Fibroblast of villous mesenchyme (primary cell): ENCODE measurements at regions not wholly inside any gene's neighbourhood (a gene's known extent, or its start where the extent isn't known, plus 50 kb on each side); places are given as distances from the start of the nearest gene placed in this dataset.

ENCODE experiments used
- DNase-seq: peaks from one replicate; pipeline ENCODE4 v3.0.0-alpha.2; 2010; ENCODE audit warnings: low read depth
- H3K4me3 ChIP-seq: 2 replicates; pipeline ENCODE4 v1.5.1; 2011; ENCODE audit warnings: low read depth, mild to moderate bottlenecking, low read length
- TF ChIP-seq, protein P1 (sequence below): IDR thresholded peaks from 2 replicates; pipeline ENCODE4 v1.5.1; 2012; ENCODE audit warnings: low read depth, mild to moderate bottlenecking, low read length; ENCODE audit not compliant: insufficient read depth

DNA sequence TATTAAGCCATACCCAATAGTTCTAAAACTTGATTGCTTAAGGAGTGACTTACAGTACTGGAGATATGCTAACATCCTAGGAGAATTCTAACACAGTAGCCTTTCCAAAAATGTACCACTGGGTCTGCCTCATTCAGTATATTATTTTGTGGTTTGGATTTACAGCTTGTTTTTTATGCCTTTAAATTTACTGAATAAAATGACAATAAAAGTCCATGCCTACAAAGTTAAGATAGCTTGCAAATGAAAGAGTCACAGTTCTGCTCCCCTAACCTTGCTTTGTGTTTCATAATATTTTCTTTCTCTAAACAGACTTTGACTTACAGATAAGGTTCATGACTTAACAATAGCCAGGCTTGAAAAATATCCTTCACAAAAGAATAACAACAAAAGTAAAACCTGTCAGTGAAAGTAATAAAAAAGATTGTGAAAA is 951.1 kb upstream of the NUDT12 start:
- peak; percentile 57 for DNase-seq
- H3K4me3 ChIP-seq = no peak overlapping the region
- TF ChIP-seq, protein P1, sequence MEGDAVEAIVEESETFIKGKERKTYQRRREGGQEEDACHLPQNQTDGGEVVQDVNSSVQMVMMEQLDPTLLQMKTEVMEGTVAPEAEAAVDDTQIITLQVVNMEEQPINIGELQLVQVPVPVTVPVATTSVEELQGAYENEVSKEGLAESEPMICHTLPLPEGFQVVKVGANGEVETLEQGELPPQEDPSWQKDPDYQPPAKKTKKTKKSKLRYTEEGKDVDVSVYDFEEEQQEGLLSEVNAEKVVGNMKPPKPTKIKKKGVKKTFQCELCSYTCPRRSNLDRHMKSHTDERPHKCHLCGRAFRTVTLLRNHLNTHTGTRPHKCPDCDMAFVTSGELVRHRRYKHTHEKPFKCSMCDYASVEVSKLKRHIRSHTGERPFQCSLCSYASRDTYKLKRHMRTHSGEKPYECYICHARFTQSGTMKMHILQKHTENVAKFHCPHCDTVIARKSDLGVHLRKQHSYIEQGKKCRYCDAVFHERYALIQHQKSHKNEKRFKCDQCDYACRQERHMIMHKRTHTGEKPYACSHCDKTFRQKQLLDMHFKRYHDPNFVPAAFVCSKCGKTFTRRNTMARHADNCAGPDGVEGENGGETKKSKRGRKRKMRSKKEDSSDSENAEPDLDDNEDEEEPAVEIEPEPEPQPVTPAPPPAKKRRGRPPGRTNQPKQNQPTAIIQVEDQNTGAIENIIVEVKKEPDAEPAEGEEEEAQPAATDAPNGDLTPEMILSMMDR = no peak

DNA sequence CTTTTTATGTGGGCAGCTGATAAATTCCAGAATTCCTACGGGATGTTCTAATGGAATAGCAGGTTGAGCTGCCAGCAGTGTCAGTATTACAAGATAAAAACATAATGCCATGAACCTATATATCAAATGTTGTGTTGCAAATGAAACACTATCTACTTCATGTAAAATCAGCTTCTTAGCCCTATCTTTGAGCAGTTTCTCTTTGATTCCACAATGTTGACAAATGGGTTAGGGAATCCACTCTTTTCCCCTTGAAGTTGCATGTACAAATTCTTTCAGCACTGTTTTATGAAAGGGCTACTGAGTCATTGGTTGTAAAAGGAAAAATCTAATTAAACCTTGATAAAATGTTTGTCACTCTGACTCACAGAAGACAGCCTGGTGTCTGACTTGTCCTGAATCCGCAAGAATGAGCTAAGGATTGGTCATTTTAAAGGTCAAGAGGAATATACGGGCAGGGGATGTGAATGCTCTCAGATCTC is 950.6 kb upstream of the NUDT12 start:
- H3K4me3 ChIP-seq = no peak overlapping the region
- peak; percentile 87 for DNase-seq

DNA sequence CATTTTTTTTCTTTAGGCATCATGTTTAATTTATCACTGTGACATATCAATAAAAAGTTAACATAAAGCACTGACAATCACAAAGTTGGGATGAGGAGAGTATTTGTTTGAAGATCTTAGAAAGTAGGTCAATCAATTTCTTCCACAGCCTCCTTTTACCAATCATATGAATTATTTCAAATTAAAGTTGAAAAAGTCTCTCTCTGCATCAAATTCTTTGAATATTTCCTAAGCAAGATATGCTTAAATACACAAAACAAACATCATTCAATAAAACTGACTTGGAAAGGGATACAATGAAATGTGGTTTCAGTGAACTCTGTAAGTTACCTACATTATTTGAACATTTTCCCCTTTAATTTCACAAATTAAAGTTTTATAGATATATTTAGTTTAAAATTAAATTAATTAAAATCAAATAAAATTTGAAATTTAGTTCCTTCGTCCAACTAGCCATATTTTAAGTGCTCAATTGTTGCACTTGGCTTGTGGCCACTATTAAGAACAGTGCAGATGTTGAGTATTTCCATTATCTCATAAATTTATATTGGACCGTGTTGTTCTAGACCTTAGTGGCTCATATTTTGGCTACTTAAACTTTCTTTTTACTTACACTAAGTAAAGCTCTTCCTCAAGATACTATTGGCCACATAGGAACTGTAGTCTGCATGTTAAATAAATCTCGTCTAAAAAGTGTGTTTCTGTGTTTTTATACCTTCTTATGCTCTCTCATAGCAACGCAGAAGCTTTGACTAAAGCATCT is 949.7 kb upstream of the NUDT12 start:
- TF ChIP-seq, protein P1 = no peak
- peak; percentile 19 for DNase-seq
- H3K4me3 ChIP-seq = no peak overlapping the region

More for the DNA sequence above, 950.6 kb upstream of the NUDT12 start:
- TF ChIP-seq, protein P1 = no peak

DNA sequence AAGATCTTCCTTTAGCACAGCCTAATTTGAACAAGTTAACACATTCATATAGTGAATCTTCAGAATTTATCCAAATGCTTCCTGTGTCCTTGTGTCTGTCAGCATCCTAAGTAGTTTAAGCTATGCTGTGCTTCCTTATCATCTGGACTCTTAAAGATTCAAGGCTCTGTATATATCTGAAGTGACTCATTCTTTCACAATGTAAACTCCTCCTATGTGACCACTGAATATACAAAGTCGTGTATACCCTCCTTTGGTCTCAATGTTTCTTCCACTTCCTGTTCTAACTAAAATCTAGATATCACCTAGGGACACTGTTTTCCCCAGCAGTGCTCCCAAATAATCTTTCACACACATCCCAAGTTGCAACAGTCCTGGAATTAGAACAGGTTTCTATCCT is 935.7 kb upstream of the NUDT12 start:
- H3K4me3 ChIP-seq = no peak overlapping the region
- TF ChIP-seq, protein P1 = no peak
- DNase-seq = peak; percentile 84

DNA sequence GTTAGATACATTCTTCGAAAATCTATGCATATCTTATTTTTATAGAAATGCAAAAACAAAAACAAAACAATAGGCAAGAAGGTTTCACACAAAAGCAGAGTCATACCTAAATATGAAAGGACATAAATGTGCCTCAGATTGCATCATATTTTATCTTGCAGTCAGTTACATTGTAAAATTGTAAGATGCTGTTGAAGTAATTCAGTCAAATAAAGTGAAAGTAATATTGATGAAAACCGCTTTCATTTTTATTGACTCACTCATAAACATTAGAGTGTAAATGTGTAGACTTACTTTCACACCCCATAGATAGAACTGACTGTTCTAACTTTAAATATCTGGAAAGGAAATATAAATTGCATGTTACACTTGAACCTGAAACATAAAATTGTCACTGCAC is 931.5 kb upstream of the NUDT12 start:
- DNase-seq = peak; percentile 12

DNA sequence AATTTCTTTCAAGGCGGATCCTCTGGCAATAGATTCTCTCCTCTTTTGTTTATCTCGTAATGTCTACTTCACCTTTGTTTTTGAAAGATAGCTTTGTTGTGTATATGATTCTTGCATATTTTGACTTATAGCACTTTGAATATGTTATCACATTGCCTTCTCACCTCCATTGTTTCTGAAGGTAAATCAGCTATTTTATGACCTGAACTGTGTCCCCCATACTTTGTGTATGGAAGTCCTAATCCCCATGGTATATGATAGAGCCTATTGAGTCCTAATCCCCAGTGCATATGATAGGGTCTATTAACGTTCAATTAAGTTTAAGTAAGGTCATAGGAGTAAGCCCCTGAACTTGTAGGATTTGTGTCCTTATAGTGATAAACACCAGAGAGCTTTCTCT is 910.2 kb upstream of the NUDT12 start:
- no peak overlapping the region for H3K4me3 ChIP-seq
- no peak for DNase-seq
- TF ChIP-seq, protein P1 = no peak

More for the DNA sequence above, 931.5 kb upstream of the NUDT12 start:
- TF ChIP-seq, protein P1 = no peak
- H3K4me3 ChIP-seq = no peak overlapping the region
